NCI-H69 (cell line): ENCODE measurements at regions not wholly inside any gene's neighbourhood (a gene's known extent, or its start where the extent isn't known, plus 50 kb on each side); places are given as distances from the start of the nearest gene placed in this dataset.
"Not testable (repeated sequence)": the region's sequence is repeated elsewhere in the genome, so short reads cannot be mapped to it uniquely, and the experiment has no call there.

Experiments
- DNase-seq: peaks from one replicate; lab custom pipeline; 2025; lab: John Stamatoyannopoulos, UW

GRCh38 chr2:187206071-187206470 is 242.0 kb downstream of the CALCRL start:
- DNase-seq, result no peak

- peak; percentile 43 for DNase-seq
Measured at GRCh38 chr2:187198136-187198535, 249.9 kb downstream of the CALCRL start.

GRCh38 chr2:187194049-187194448 is 254.0 kb downstream of the CALCRL start:
- no peak for DNase-seq

- DNase-seq, result peak; percentile 95
Measured at GRCh38 chr2:187188783-187189631, 259.0 kb downstream of the CALCRL start.

GRCh38 chr2:187187519-187187918 is 260.5 kb downstream of the CALCRL start:
- peak; percentile 77 for DNase-seq

GRCh38 chr2:187180529-187180928 is 267.5 kb downstream of the CALCRL start:
- no peak for DNase-seq

GRCh38 chr2:187178876-187179275 is 269.2 kb downstream of the CALCRL start:
- DNase-seq, result not testable (repeated sequence)

GRCh38 chr2:187177253-187177652 is 270.8 kb downstream of the CALCRL start:
- no peak for DNase-seq

GRCh38 chr2:187174582-187174981 is 273.5 kb downstream of the CALCRL start:
- peak; percentile 25 for DNase-seq

GRCh38 chr2:187171318-187171717 is 276.7 kb downstream of the CALCRL start:
- DNase-seq, result no peak

GRCh38 chr2:187169864-187170263 is 278.2 kb downstream of the CALCRL start:
- DNase-seq, result no peak

- peak; percentile 2 for DNase-seq
Measured at GRCh38 chr2:187168720-187169713, 279.0 kb downstream of the CALCRL start.

GRCh38 chr2:187167491-187167890 is 280.6 kb downstream of the CALCRL start:
- DNase-seq, result no peak

GRCh38 chr2:187165936-187166610 is 282.0 kb downstream of the CALCRL start:
- no peak for DNase-seq

- no peak for DNase-seq
Measured at GRCh38 chr2:187158452-187158851, 289.6 kb downstream of the CALCRL start.

GRCh38 chr2:187157046-187157445 is 291.0 kb downstream of the CALCRL start:
- peak; percentile 8 for DNase-seq

- no peak for DNase-seq
Measured at GRCh38 chr2:187155476-187155875, 292.6 kb downstream of the CALCRL start.

- no peak for DNase-seq
Measured at GRCh38 chr2:187150670-187151069, 297.4 kb downstream of the CALCRL start.

- no peak for DNase-seq
Measured at GRCh38 chr2:187148059-187148714, 299.2 kb upstream of the ZSWIM2 start.

- no peak for DNase-seq
Measured at GRCh38 chr2:187143537-187143936, 294.6 kb upstream of the ZSWIM2 start.

GRCh38 chr2:187139469-187139868 is 290.5 kb upstream of the ZSWIM2 start:
- DNase-seq, result no peak

- peak; percentile 49 for DNase-seq
Measured at GRCh38 chr2:187138265-187138664, 289.3 kb upstream of the ZSWIM2 start.
